Kidney (tissue), 13 donors: ENCODE measurements at regions not wholly inside any gene's neighbourhood (a gene's known extent, or its start where the extent isn't known, plus 50 kb on each side); places are given as distances from the start of the nearest gene placed in this dataset.
"Not testable (repeated sequence)": the region's sequence is repeated elsewhere in the genome, so short reads cannot be mapped to it uniquely, and the experiment has no call there.

Experiments
- DNase-seq, 5 donors: peaks; one replicate each; pipeline ENCODE4 v3.0.0-alpha.2; 2013 to 2020
- FAIRE-seq: peaks from 2 replicates; lab custom pipeline; 2012; peaks lifted over from hg19 to GRCh38; lab: Jason Lieb, UNC
- H3K27ac ChIP-seq, 2 donors: one replicate each; pipeline ENCODE4 v1.7.0; 2013; ENCODE audit warnings: low read depth in 2 of 2, low read length in 2 of 2, inconsistent platforms in 1 of 2
- H3K27me3 ChIP-seq: one replicate; pipeline ENCODE4 v1.7.1; 2013; ENCODE audit warnings: low read length, inconsistent platforms; ENCODE audit not compliant: control insufficient read depth, insufficient read depth
- H3K36me3 ChIP-seq, 3 donors: one replicate each; pipeline versions ENCODE4 v1.7.0 to v1.7.1; 2013; ENCODE audit warnings: low read length in 3 of 3, control low read depth in 1 of 3, inconsistent platforms in 1 of 3; ENCODE audit not compliant: insufficient read depth in 3 of 3, control insufficient read depth in 2 of 3
- H3K4me1 ChIP-seq, 3 donors: one replicate each; pipeline versions ENCODE4 v1.7.0 to v1.7.1; 2013; ENCODE audit warnings: low read length in 3 of 3, inconsistent platforms in 1 of 3, low read depth in 1 of 3; ENCODE audit not compliant: control insufficient read depth in 2 of 3, insufficient read depth in 2 of 3
- H3K4me3 ChIP-seq, 3 donors: one replicate each; pipeline versions ENCODE4 v1.7.0 to v1.8.1; 2013; ENCODE audit warnings: low read length in 3 of 3, control low read depth in 1 of 3, inconsistent platforms in 1 of 3
- H3K9ac ChIP-seq, 3 donors: one replicate each; pipeline versions ENCODE4 v1.7.0 to v1.7.1; 2013; ENCODE audit warnings: low read length in 3 of 3, control low read depth in 1 of 3, inconsistent platforms in 1 of 3
- H3K9me3 ChIP-seq, 3 donors: one replicate each; pipeline versions ENCODE4 v1.7.0 to v1.7.1; 2013; ENCODE audit warnings: low read length in 3 of 3, control low read depth in 1 of 3, inconsistent platforms in 1 of 3; ENCODE audit not compliant: control insufficient read depth in 2 of 3, insufficient read depth in 1 of 3
- intact Hi-C: fragments of 100-400 bp; cut with DNase I; formaldehyde crosslinking; loops from one replicate; pipeline ENCODE4 v1.11.1; 2022
- TF ChIP-seq, protein P1 (sequence below): IDR thresholded peaks from 3 replicates; pipeline ENCODE4 v1.5.1; 2012; ENCODE audit warnings: mild to moderate bottlenecking, moderate library complexity, borderline replicate concordance; ENCODE audit not compliant: insufficient read depth; ENCODE audit errors: extremely low read depth
- donor health status: control.
- donor health status: control.
- donor health status: control.
- donor health status: control.
- donor health status: control.
- donor health status: DM: yes; HTN: yes; CAD: no.
- donor health status: Normal renal cell carcinoma (clear cell type).

DNA sequence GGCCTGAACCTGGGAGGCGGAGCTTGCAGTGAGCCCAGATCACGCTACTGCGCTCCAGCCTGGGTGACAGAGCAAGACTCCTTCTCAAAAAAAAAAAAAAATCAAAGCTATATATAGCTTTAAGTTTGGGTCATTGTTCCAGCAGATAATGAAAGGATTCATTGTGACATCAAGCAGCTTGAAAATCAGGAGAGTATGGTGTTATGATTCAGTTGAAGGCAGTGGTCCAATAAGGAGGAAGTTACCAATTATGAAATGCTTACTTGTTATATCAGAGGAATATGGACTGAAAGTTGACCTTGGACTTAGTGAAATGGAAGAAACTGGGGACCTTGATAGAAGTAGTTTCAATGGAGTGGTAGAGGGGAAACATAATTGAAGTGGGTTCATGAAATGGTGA is 140.4 kb upstream of the MAD2L1 start:
- DNase-seq (no peak), FAIRE-seq (no peak)
- no peak overlapping the region for H3K4me3 ChIP-seq
- no peak overlapping the region for H3K27ac ChIP-seq
- TF ChIP-seq, protein P1, sequence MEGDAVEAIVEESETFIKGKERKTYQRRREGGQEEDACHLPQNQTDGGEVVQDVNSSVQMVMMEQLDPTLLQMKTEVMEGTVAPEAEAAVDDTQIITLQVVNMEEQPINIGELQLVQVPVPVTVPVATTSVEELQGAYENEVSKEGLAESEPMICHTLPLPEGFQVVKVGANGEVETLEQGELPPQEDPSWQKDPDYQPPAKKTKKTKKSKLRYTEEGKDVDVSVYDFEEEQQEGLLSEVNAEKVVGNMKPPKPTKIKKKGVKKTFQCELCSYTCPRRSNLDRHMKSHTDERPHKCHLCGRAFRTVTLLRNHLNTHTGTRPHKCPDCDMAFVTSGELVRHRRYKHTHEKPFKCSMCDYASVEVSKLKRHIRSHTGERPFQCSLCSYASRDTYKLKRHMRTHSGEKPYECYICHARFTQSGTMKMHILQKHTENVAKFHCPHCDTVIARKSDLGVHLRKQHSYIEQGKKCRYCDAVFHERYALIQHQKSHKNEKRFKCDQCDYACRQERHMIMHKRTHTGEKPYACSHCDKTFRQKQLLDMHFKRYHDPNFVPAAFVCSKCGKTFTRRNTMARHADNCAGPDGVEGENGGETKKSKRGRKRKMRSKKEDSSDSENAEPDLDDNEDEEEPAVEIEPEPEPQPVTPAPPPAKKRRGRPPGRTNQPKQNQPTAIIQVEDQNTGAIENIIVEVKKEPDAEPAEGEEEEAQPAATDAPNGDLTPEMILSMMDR = no peak
- H3K36me3 ChIP-seq = no peaks in the 10 kb centered on the region
- H3K27me3 ChIP-seq = no peaks in the 10 kb centered on the region
- intact Hi-C loops = no loop called here
- no peaks in the 10 kb centered on the region for H3K4me1 ChIP-seq
- H3K9me3 ChIP-seq = no peaks in the 10 kb centered on the region
- no peak overlapping the region for H3K9ac ChIP-seq

DNA sequence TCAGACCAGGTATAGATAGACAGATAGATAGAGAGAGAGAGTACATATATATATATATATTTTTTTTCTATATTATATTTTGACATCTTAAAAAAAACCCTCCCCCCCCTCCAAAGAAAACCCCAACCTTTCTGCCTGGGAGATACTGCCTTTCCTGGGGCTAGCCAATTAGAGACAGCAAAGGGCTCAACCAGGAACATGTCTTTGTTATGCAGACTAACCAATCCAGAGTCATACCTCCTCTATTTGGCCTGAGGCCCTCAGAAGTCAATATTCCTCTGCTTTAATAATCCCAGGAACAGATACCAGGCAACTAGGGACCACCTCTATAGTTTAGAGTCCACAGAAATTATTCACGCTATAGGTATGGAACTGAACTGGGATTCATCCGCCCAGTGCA is 135.6 kb upstream of the MAD2L1 start:
- no peak overlapping the region for H3K27ac ChIP-seq
- H3K9me3 ChIP-seq = no peaks in the 10 kb centered on the region
- H3K4me3 ChIP-seq = no peak overlapping the region
- intact Hi-C loops = no loop called here
- no peaks in the 10 kb centered on the region for H3K27me3 ChIP-seq
- no peak overlapping the region for H3K9ac ChIP-seq
- H3K4me1 ChIP-seq = no peaks in the 10 kb centered on the region
- no peaks in the 10 kb centered on the region for H3K36me3 ChIP-seq
- TF ChIP-seq, protein P1 = no peak
- DNase-seq (no peak), FAIRE-seq (no peak)

DNA sequence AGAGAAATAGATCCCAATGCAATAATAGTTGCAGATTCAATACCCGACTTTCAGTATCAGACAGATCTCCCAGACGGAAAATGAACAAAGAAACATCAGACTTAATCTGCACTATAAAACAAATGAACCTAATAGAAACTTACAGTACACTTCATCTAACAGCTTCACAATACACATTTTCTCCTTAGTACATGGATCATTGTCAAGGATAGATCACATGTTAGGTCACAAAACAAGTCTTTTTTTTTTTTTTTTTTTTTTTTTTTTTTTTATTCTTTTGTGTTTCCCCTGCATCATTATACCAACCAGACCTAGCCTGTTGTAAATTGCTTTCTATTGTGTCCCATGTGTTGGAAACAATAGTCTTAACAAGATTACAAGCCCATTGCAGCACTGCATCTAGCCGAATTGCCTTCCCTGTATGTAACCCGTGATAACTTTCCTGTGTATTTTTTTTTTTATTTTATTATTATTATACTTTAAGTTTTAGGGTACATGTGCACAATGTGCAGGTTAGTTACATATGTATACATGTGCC is 134.0 kb upstream of the MAD2L1 start:
- H3K9me3 ChIP-seq, intact Hi-C loops, H3K36me3 ChIP-seq, H3K9ac ChIP-seq, DNase-seq, FAIRE-seq, H3K27me3 ChIP-seq, H3K4me1 ChIP-seq, H3K4me3 ChIP-seq, H3K27ac ChIP-seq: not testable (repeated sequence)

DNA sequence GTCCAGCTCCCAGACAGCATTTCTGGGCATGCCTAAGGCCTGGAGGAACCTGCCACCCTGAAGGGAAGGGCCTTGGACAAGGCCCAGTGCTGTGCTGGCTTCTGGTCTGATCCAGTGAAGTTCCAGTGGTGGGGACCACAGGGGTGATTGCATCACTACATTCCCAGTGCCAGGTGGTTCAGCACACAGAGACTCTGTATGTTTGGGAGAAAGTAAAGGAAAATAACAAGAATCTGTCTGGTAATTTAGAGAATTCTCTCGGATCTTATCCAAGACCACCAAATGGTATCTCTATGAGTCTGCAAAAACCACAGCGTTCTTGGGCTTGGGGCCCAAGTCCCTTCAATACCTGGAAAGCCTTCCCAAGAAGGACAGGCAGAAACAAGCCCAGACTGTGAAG is 131.8 kb upstream of the MAD2L1 start:
- H3K9me3 ChIP-seq = peaks cover 0 to 2% (median 0%) of the 10 kb centered on the region in 3 donors

More for the DNA sequence above, 131.8 kb upstream of the MAD2L1 start:
- intact Hi-C loops = no loop called here
- Histone ChIP-seq H3K9ac (no peak overlapping the region), H3K4me1 (no peaks in the 10 kb centered on the region), H3K4me3 (no peak overlapping the region), H3K36me3 (no peaks in the 10 kb centered on the region), H3K27me3 (no peaks in the 10 kb centered on the region), H3K27ac (no peak overlapping the region)
- TF ChIP-seq, protein P1 = no peak
- FAIRE-seq = no peak
- no peak for DNase-seq
